ENCODE measurements at regions not wholly inside any gene's neighbourhood (a gene's known extent, or its start where the extent isn't known, plus 50 kb on each side); places are given as distances from the start of the nearest gene placed in this dataset.

DNA sequence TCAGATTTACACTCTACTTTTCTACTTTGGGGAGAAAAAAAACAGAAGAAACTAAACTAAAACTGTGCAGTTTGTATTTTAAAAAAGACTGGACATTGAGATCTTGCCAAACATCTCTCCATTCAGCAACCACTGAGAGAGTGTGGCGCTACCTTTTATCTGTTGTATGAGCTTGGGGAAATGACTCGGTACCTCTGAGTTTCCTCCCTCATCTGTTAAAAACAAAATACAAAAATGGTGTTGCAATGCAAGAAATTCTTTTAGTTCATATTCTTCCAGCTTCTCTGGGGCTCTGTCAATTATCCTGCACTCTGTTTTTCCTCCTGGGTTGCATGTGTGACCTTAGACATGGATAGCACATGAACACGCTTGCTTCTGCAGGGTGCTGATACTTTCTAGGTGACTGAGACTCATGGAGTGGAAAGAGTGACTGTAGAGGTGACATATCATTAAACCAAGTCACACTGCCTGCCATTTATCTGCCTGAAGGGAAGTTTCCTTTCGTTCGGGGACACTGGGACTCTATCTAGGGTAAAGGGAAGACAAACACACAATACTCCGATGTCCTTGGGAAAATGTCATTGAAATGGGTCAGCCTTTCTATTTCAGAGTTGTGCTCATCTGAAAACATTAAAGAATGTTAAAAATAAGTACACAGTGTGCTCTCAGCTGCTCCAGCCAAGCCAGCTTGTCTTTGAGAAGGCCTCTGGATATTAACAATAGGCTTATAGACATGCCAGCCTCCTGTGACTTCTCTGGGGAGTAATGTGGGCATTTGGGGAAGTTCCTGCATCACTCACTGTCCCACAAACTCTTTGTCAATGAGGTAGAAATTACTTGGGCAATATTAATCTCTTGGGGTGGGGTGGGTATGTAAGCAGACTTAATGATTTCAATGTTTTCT, 91.4 kb downstream of the TRIB2 start:
- no peak overlapping the region for H2AFZ ChIP-seq (ENCODE audit: low read depth, low read length)
- no peak overlapping the region for H3K4me3 ChIP-seq (ENCODE audit: low read length)
- H3K27me3 ChIP-seq (ENCODE audit: low read depth, low read length), result no peaks in the 10 kb centered on the region
- H3K36me3 ChIP-seq (replicated peaks; ENCODE audit: low read depth, low read length), result no peaks in the 10 kb centered on the region
- H3K9ac ChIP-seq (ENCODE audit: low read length), result no peak overlapping the region
- H4K20me1 ChIP-seq (ENCODE audit: insufficient read depth, low read length), result no peaks in the 10 kb centered on the region
- H3K9me3 ChIP-seq (ENCODE audit: insufficient read depth, low read length), result no peaks in the 10 kb centered on the region
- H3K79me2 ChIP-seq (ENCODE audit: low read length), result no peaks in the 10 kb centered on the region
- no peak overlapping the region for H3K4me2 ChIP-seq (ENCODE audit: low read length)
- TF ChIP-seq CTCF (IDR thresholded peaks at IDR 0.05; ENCODE audit: low read depth, low read length) (no peak), EZH2phosphoT487 (IDR thresholded peaks at IDR 0.05; ENCODE audit: low read depth) (no peak)
- no peaks in the 10 kb centered on the region for H3K4me1 ChIP-seq (ENCODE audit: low read length)
- H3K27ac ChIP-seq (ENCODE audit: low read length), result no peak overlapping the region

- TF ChIP-seq EZH2phosphoT487 (IDR thresholded peaks at IDR 0.05; ENCODE audit: low read depth) (no peak), CTCF (IDR thresholded peaks at IDR 0.05; ENCODE audit: low read depth, low read length) (no peak)
- H3K4me1 ChIP-seq (ENCODE audit: low read length), result no peaks in the 10 kb centered on the region
Measured at GRCh38 chr2:12809526-12809925, 92.8 kb downstream of the TRIB2 start.

DNA sequence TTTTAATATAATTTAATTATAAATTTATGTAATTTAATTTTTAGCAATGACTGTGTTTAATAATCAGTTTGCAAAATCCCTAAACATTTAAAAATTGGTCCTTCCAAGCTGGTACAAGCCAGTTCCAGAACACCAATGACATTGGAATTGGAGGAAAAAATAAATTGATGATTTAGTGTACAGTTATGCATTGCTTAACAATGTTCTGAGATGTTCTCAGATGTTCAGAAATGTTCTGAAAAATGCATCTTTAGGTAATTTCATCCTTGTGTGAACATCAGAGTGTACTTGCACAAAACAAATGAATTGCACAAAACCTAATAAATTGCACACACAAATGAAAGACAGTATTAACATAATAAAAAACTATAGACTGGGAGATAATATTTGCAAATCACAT, 95.2 kb downstream of the TRIB2 start:
- no peak overlapping the region for H3K4me2 ChIP-seq (ENCODE audit: low read length)
- no peak overlapping the region for H3K4me3 ChIP-seq (ENCODE audit: low read length)
- no peaks in the 10 kb centered on the region for H4K20me1 ChIP-seq (ENCODE audit: insufficient read depth, low read length)
- H3K27me3 ChIP-seq (ENCODE audit: low read depth, low read length), result no peaks in the 10 kb centered on the region
- H3K9me3 ChIP-seq (ENCODE audit: insufficient read depth, low read length), result no peaks in the 10 kb centered on the region
- no peak overlapping the region for H3K27ac ChIP-seq (ENCODE audit: low read length)
- no peak overlapping the region for H3K9ac ChIP-seq (ENCODE audit: low read length)
- no peak for TF ChIP-seq CTCF (IDR thresholded peaks at IDR 0.05; ENCODE audit: low read depth, low read length)
- no peaks in the 10 kb centered on the region for H3K4me1 ChIP-seq (ENCODE audit: low read length)
- no peak overlapping the region for H2AFZ ChIP-seq (ENCODE audit: low read depth, low read length)
- H3K79me2 ChIP-seq (ENCODE audit: low read length), result no peaks in the 10 kb centered on the region
- no peaks in the 10 kb centered on the region for H3K36me3 ChIP-seq (replicated peaks; ENCODE audit: low read depth, low read length)

More at GRCh38 chr2:12809526-12809925, 92.8 kb downstream of the TRIB2 start:
- no peaks in the 10 kb centered on the region for H3K36me3 ChIP-seq (replicated peaks; ENCODE audit: low read depth, low read length)
- H3K9ac ChIP-seq (ENCODE audit: low read length), result no peak overlapping the region
- H3K4me2 ChIP-seq (ENCODE audit: low read length), result no peak overlapping the region
- H3K79me2 ChIP-seq (ENCODE audit: low read length), result no peaks in the 10 kb centered on the region
- no peaks in the 10 kb centered on the region for H3K27me3 ChIP-seq (ENCODE audit: low read depth, low read length)
- H2AFZ ChIP-seq (ENCODE audit: low read depth, low read length), result no peak overlapping the region
- H3K9me3 ChIP-seq (ENCODE audit: insufficient read depth, low read length), result no peaks in the 10 kb centered on the region
- no peak overlapping the region for H3K4me3 ChIP-seq (ENCODE audit: low read length)
- H4K20me1 ChIP-seq (ENCODE audit: insufficient read depth, low read length), result no peaks in the 10 kb centered on the region
- no peak overlapping the region for H3K27ac ChIP-seq (ENCODE audit: low read length)

- Histone ChIP-seq H3K9me3 (ENCODE audit: insufficient read depth, low read length) (no peaks in the 10 kb centered on the region), H3K4me2 (ENCODE audit: low read length) (no peak overlapping the region), H3K4me1 (ENCODE audit: low read length) (no peaks in the 10 kb centered on the region), H3K9ac (ENCODE audit: low read length) (no peak overlapping the region), H3K27me3 (ENCODE audit: low read depth, low read length) (no peaks in the 10 kb centered on the region), H2AFZ (ENCODE audit: low read depth, low read length) (no peak overlapping the region), H3K36me3 (replicated peaks; ENCODE audit: low read depth, low read length) (no peaks in the 10 kb centered on the region), H3K79me2 (ENCODE audit: low read length) (no peaks in the 10 kb centered on the region), H4K20me1 (ENCODE audit: insufficient read depth, low read length) (no peaks in the 10 kb centered on the region), H3K4me3 (ENCODE audit: low read length) (no peak overlapping the region), H3K27ac (ENCODE audit: low read length) (no peak overlapping the region)
- TF ChIP-seq CTCF (IDR thresholded peaks at IDR 0.05; ENCODE audit: low read depth, low read length) (no peak), EZH2phosphoT487 (IDR thresholded peaks at IDR 0.05; ENCODE audit: low read depth) (no peak)
Measured at GRCh38 chr2:12813166-12813565, 96.4 kb downstream of the TRIB2 start.

Data from OCI-LY3 (cell line).